Activated T-helper 1 cell treated with anti-CD3 and anti-CD28 coated beads, Interleukin-12 subunit alpha, Interleukin-12 subunit beta, Interleukin-2, Interleukin-4 antibody, amounts not matched to agents 30 ng/mL and 10 ng/mL and 1 ng/mL, durations not matched to agents 14 hours and 24 hours and 36 hours (primary cell): ENCODE measurements at regions not wholly inside any gene's neighbourhood (a gene's known extent, or its start where the extent isn't known, plus 50 kb on each side); places are given as distances from the start of the nearest gene placed in this dataset.

Experiments
- DNase-seq: peaks from one replicate; pipeline ENCODE4 v3.0.0; 2021; ENCODE audit warnings: low spot score
- H3K27ac Mint-ChIP-seq: one replicate; pipeline ENCODE4 v1.8.0; 2021; ENCODE audit warnings: mild to moderate bottlenecking, mixed read lengths
- H3K27me3 Mint-ChIP-seq: one replicate; pipeline ENCODE4 v1.8.0; 2022; ENCODE audit warnings: mild to moderate bottlenecking, moderate library complexity, mixed read lengths; ENCODE audit not compliant: insufficient read depth
- H3K36me3 Mint-ChIP-seq: one replicate; pipeline ENCODE4 v1.8.0; 2021; ENCODE audit warnings: low read depth, mixed read lengths
- H3K4me1 Mint-ChIP-seq: one replicate; pipeline ENCODE4 v1.8.0; 2021; ENCODE audit warnings: low read depth, mixed read lengths
- H3K4me3 Mint-ChIP-seq: one replicate; pipeline ENCODE4 v1.8.0; 2021; ENCODE audit warnings: mild to moderate bottlenecking, moderate library complexity, mixed read lengths
- H3K9me3 Mint-ChIP-seq: one replicate; pipeline ENCODE4 v1.8.0; 2021; ENCODE audit warnings: mixed read lengths
- intact Hi-C: fragments of 100-400 bp; cut with micrococcal nuclease; formaldehyde crosslinking; loops from one replicate; pipeline ENCODE4 v1.15.1; 2024

DNA sequence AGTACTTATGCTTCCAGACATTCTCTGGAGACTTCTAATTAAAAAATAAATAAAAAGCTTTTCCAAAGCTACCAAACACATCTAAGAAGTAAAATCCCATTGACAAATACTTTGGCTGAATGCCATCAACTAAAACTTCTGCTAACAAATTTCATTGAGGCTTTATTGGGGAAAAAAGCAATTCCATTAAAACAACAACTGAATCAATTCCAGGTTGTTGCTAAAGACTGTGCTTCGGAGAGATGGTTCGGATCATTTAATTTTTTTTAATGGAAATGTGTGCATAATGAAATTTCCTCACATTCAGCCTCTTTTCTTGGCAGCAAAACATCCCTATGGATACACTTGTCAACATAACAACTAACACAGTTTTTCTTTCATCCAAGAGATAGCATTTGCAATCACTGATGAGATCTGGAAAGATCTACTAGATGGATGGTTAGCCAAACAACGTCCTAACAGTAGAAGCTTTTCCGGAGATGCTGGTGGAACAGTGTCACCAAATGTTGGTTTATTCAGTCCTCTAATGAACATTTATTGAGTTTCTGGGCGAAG is 446.1 kb upstream of the FAM98A start:
- Mint-ChIP-seq H3K27me3 (no peaks in the 10 kb centered on the region), H3K4me1 (no peaks in the 10 kb centered on the region), H3K27ac (no peak overlapping the region), H3K4me3 (no peak overlapping the region), H3K9me3 (peaks cover 3% of the 10 kb centered on the region), H3K36me3 (no peaks in the 10 kb centered on the region)
- intact Hi-C loops = no loop called here
- no peak for DNase-seq

DNA sequence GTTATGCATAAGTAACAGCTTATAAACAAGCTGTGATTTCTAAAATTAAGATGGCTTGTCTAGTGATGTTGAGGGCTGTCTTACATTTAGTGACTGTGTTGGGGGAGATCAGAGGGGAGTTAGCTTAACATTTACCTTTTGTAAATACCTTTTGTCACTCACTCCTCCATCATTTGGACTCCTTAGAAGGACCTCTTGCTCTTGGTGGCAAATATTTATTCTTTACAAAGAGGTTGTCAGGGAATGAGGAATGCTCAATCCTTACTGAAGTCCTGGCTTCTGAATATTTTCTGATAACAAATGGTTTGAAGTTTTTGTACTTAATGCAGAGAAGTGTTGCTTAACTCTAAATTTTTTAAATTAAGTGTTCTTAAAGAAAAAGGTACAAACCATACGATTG is 438.8 kb upstream of the FAM98A start:
- no peak for DNase-seq
- H3K4me3 Mint-ChIP-seq = no peak overlapping the region
- no peaks in the 10 kb centered on the region for H3K9me3 Mint-ChIP-seq
- no peaks in the 10 kb centered on the region for H3K4me1 Mint-ChIP-seq
- no peaks in the 10 kb centered on the region for H3K27me3 Mint-ChIP-seq
- intact Hi-C loops = no loop called here
- H3K27ac Mint-ChIP-seq = no peak overlapping the region
- no peaks in the 10 kb centered on the region for H3K36me3 Mint-ChIP-seq

DNA sequence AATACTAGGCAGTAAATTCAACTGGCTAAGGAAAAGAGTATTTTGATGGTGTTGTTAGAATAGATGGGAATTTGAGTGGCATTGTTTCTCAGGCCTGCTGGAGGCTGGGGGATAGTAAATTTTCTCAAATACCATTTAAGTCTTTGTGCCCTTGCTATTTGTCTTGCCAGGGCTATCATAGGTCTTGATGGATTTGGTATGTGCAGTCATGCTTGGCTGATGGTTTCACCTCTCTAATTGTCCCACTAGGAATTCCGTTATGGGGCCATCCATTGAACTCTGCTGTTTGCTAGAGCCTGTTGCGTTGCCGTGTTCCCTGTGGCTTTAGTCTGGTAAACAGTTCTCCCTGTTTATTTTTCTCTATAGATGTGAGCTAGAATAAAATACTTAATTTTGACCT is 438.1 kb upstream of the FAM98A start:
- intact Hi-C loops = no loop called here
- no peak overlapping the region for H3K27ac Mint-ChIP-seq
- H3K4me3 Mint-ChIP-seq = no peak overlapping the region

DNA sequence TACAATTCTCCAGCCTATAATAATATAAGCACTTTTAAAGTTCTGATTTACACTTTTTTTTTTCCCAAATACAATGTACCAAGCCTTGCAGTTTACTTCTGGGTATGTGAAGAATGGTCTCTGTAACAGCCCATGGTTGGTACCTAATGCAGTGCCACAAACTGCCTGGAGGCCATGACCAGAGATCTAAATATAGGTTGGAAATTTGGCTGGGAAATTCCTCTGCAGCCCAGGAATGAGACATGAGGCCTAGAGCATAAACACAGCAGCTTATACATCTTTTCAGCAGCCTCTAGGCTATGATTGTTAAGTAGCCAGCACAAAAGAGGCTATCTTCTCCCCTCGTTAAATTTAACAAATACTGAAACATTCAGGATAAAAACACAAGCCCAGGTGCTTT is 432.0 kb upstream of the FAM98A start:
- no peak for DNase-seq
- Mint-ChIP-seq H3K36me3 (no peaks in the 10 kb centered on the region), H3K27me3 (no peaks in the 10 kb centered on the region), H3K27ac (no peak overlapping the region), H3K4me1 (no peaks in the 10 kb centered on the region), H3K9me3 (no peaks in the 10 kb centered on the region), H3K4me3 (no peak overlapping the region)
- intact Hi-C loops = no loop called here

More for the DNA sequence above, 438.1 kb upstream of the FAM98A start:
- no peaks in the 10 kb centered on the region for H3K27me3 Mint-ChIP-seq
- no peaks in the 10 kb centered on the region for H3K4me1 Mint-ChIP-seq
- H3K9me3 Mint-ChIP-seq = no peaks in the 10 kb centered on the region
- DNase-seq = no peak
- no peaks in the 10 kb centered on the region for H3K36me3 Mint-ChIP-seq

DNA sequence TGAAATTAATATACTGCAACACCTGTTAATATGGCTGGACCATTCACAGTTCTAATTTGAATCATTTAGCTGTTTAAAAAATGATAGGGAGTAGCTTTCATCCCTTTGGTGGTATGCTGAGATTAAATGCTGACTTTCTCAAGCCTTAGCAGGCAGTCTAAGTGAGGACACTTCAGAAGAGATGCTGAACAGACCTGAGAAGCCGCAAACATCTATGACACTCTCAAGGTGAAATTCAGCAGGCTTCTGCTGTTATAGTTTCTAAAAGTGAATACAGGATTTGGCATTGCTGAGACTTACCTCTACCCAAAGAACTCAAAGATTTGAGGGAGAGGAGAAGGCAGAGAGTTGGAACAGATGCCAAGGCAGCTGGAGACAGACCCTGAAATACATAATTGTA is 431.2 kb upstream of the FAM98A start:
- no peaks in the 10 kb centered on the region for H3K36me3 Mint-ChIP-seq
- no peak overlapping the region for H3K27ac Mint-ChIP-seq
- no peaks in the 10 kb centered on the region for H3K9me3 Mint-ChIP-seq
- H3K27me3 Mint-ChIP-seq = no peaks in the 10 kb centered on the region
- no peaks in the 10 kb centered on the region for H3K4me1 Mint-ChIP-seq
- intact Hi-C loops = no loop called here
- DNase-seq = no peak
- no peak overlapping the region for H3K4me3 Mint-ChIP-seq

DNA sequence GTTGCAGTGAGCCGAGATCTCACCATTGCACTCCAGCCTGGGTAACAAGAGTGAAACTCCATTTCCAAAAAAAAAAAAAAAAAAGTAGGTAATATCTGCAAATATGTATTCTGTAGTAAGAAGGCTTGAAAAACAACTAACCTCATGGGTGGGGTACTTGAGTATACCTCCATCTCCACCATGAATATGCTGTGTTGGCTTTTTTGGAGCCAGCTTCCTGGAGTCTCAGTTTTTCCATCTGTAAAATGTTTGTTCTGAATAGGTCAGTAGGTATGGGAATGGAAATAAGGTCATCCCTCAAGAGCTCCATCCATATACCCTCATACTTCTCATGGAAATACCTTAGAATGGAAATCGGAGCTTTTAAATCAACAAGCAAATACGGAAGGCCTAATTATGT is 430.0 kb upstream of the FAM98A start:
- no peak for DNase-seq
- Mint-ChIP-seq H3K36me3 (no peaks in the 10 kb centered on the region), H3K27me3 (no peaks in the 10 kb centered on the region), H3K4me1 (no peaks in the 10 kb centered on the region), H3K9me3 (no peaks in the 10 kb centered on the region), H3K4me3 (no peak overlapping the region), H3K27ac (no peak overlapping the region)
- intact Hi-C loops = no loop called here

DNA sequence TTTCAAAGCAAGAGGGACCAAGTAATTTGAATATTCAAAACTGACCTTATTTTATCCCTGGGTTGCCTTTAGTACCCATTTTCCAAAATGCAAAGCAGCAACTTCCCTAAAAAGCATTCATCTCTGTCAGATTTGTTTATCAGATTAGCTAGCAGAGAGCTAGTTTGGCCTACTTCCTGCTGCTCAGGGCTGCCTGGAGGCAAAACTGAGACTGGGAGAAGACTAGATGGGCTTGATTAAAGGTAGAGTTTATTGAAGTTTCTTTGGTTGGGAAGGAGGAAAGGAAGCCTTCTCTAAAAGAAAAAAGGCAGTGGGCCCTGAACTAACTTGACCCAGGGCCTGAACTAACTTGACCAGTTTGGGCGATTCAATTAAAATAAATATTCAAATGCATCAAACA is 426.1 kb upstream of the FAM98A start:
- Mint-ChIP-seq H3K4me3 (no peak overlapping the region), H3K9me3 (no peaks in the 10 kb centered on the region), H3K27me3 (no peaks in the 10 kb centered on the region), H3K27ac (no peak overlapping the region), H3K4me1 (no peaks in the 10 kb centered on the region), H3K36me3 (no peaks in the 10 kb centered on the region)
- no peak for DNase-seq
- intact Hi-C loops = no loop called here

DNA sequence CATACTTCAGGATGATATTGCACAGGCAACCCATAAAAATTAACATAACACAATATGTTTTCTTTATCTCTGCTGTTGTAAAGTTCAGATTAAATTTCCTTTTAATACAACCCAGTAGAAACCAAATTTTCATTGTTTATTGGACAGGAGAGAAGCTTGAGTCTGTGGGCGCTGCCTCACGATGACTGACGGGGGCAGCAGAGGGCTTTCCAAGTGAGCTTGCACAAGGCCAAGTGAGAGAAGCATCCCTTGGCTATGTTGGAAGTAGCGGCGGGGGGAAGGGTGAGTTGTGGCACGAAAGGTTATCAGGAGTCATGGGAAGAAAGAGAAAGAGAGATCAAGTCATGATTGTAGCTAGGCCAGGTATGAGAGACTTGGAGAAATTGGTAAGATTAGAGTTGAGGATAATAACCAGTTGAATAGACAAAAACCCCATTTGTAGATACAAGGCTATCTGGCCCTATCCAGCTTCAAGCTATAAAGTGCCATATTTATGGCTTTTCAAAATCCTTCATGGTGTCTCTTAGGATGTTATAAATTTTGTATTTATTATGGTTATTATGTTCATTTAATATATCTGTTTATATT is 413.7 kb upstream of the FAM98A start:
- no peak overlapping the region for H3K4me3 Mint-ChIP-seq
- no peaks in the 10 kb centered on the region for H3K4me1 Mint-ChIP-seq
- no peak for DNase-seq
- no peaks in the 10 kb centered on the region for H3K27me3 Mint-ChIP-seq
- intact Hi-C loops = no loop called here
- H3K36me3 Mint-ChIP-seq = no peaks in the 10 kb centered on the region
- H3K9me3 Mint-ChIP-seq = peaks cover 5% of the 10 kb centered on the region
- H3K27ac Mint-ChIP-seq = no peak overlapping the region

DNA sequence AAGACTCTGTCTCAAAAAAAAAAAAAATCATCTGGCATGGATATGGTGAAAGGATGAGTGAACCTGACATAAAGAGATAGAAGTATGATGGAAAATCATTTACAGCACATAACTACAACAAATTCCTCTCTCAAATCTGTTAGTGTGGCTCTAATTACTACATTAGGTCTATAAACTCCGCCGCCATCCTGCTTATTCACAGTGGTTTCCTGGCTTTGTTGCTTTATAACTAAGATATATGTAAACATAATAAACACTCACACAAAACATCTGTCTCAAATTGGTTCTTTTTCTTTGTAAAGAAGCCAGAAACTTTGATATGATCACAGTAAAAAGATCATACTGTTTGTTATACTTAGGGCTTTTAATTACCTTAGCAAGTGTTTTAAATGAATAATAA is 412.6 kb upstream of the FAM98A start:
- H3K27ac Mint-ChIP-seq = no peak overlapping the region
- H3K9me3 Mint-ChIP-seq = peaks cover 5% of the 10 kb centered on the region
- no peaks in the 10 kb centered on the region for H3K27me3 Mint-ChIP-seq
- intact Hi-C loops = no loop called here
- no peak overlapping the region for H3K4me3 Mint-ChIP-seq
- no peaks in the 10 kb centered on the region for H3K36me3 Mint-ChIP-seq
- no peaks in the 10 kb centered on the region for H3K4me1 Mint-ChIP-seq
- no peak for DNase-seq

DNA sequence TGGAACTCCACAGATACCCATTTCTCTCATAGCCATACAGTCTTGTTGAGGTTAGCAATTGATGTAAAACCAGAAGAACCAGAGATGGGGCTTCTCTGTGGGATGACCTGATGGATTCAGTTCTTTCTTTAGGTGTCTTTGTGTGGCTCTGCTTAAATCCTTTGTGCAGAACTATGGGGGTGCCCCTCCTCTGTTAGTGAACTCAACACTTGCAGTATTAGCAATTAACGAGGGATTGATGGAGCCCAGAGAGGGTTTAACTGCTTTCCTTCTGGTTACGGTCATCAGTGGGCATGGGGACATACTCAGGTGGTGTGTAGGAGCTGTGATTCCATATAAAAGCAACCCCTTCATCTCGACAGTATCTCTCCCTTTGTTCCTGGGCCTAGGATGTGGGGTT is 406.8 kb upstream of the FAM98A start:
- DNase-seq = no peak
- intact Hi-C loops = no loop called here
- Mint-ChIP-seq H3K4me3 (no peak overlapping the region), H3K4me1 (no peaks in the 10 kb centered on the region), H3K27me3 (no peaks in the 10 kb centered on the region), H3K36me3 (no peaks in the 10 kb centered on the region), H3K27ac (no peak overlapping the region), H3K9me3 (no peaks in the 10 kb centered on the region)

DNA sequence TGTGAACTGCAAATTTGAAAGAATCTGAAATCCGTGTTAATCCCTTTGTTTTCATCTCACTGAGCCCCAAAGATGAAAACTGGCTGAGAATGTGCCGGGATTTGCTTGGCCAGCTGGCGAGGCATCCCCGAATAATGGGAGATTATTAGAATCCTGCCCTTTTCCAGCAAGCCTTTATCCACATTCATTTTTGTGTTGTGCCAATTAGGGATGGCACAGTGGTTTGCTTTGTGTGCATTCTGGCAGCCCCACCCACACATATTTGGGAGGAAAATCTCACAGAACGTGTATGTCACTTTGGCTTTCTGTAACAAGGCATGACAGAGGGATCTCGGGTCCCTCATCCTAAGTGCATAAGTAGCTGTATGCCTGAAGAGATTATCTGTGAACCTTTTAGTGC is 405.8 kb upstream of the FAM98A start:
- no peaks in the 10 kb centered on the region for H3K36me3 Mint-ChIP-seq
- intact Hi-C loops = no loop called here

DNA sequence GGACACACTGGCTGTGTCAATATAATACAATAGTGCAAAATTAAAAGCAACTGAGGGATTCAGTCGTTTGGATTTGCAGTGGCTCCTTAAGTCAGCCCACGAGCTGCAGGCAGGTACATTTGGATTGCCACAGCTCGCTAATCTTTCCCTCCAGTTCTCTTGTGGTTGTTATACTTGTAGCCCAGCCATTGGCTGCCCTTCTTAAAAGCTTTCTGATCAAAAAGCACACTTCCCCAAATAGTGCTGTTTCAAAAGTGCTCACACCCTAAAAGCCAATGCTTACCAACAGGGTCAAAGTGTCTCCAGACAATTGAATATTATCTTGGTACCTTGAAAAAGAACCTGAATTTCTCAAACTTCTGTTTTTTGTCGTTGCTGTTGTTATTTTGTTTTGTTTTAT is 404.7 kb upstream of the FAM98A start:
- H3K27ac Mint-ChIP-seq = no peak overlapping the region
- intact Hi-C loops = no loop called here
- H3K4me3 Mint-ChIP-seq = no peak overlapping the region

More for the DNA sequence above, 405.8 kb upstream of the FAM98A start:
- Mint-ChIP-seq H3K4me3 (no peak overlapping the region), H3K27me3 (no peaks in the 10 kb centered on the region), H3K4me1 (no peaks in the 10 kb centered on the region), H3K27ac (no peak overlapping the region), H3K9me3 (peaks cover 2% of the 10 kb centered on the region)
- DNase-seq = no peak

DNA sequence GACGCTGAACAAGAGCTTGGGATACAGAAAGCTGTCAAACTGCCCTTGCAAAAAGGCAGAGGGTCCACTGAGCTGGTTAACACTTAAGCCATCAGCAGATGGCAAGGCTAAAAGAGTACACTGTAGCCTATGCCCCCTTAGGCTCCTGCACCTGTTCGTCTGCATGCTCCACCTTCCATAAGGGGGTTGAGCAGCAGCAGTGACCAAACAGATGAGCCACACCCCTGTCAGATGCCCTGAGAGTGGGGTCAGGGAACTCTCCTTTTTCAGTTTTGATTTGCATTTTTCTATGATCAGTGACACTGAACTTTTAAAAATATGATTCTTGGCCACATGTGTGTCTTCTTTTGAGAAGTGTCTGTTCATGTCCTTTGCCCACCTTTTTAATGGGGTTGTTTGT is 402.5 kb upstream of the FAM98A start:
- DNase-seq = no peak
- no peaks in the 10 kb centered on the region for H3K4me1 Mint-ChIP-seq
- H3K27me3 Mint-ChIP-seq = no peaks in the 10 kb centered on the region
- H3K9me3 Mint-ChIP-seq = peaks cover 6% of the 10 kb centered on the region
- H3K36me3 Mint-ChIP-seq = no peaks in the 10 kb centered on the region
- intact Hi-C loops = no loop called here
- H3K27ac Mint-ChIP-seq = no peak overlapping the region
- H3K4me3 Mint-ChIP-seq = no peak overlapping the region

More for the DNA sequence above, 404.7 kb upstream of the FAM98A start:
- Mint-ChIP-seq H3K36me3 (no peaks in the 10 kb centered on the region), H3K27me3 (no peaks in the 10 kb centered on the region), H3K4me1 (no peaks in the 10 kb centered on the region), H3K9me3 (peaks cover 3% of the 10 kb centered on the region)
- no peak for DNase-seq

DNA sequence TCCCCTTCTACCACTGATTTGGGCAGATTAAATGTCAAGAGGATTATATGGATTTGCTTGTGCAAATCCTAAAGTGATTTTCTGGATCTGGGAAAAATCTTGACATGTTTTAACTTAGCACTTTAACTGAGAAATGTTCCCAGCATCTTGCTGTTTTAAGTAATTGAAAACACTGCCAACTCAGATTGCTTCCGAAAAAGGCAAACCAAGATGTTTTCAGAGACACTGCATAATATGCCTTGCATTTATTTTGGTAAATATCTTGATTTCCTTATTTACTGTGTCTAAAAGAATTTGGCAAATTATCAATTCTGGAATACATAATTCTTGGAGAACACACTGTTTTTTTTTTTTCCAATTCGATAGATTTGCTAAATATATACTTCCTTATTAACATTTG is 385.0 kb upstream of the FAM98A start:
- Mint-ChIP-seq H3K27me3 (no peaks in the 10 kb centered on the region), H3K27ac (no peak overlapping the region), H3K4me3 (no peak overlapping the region), H3K36me3 (no peaks in the 10 kb centered on the region), H3K4me1 (no peaks in the 10 kb centered on the region), H3K9me3 (peaks cover 5% of the 10 kb centered on the region)
- no peak for DNase-seq
- intact Hi-C loops = no loop called here
